ENCODE measurements at regions not wholly inside any gene's neighbourhood (a gene's known extent, or its start where the extent isn't known, plus 50 kb on each side); places are given as distances from the start of the nearest gene placed in this dataset.
"Not testable (repeated sequence)": the region's sequence is repeated elsewhere in the genome, so short reads cannot be mapped to it uniquely, and the experiment has no call there.

GRCh38 chr11:71745656-71746055 is 87.3 kb upstream of the DEFB108B start:
- H3K36me3 ChIP-seq (ENCODE audit: low read depth); H3K4me3 ChIP-seq; intact Hi-C loops (cut with DNase I, micrococcal nuclease); H3K9me3 ChIP-seq; H3K4me1 ChIP-seq (ENCODE audit: low read depth); ATAC-seq: not testable (repeated sequence)
- peak; percentile 67 to 69 (median 67) for DNase-seq

DNA sequence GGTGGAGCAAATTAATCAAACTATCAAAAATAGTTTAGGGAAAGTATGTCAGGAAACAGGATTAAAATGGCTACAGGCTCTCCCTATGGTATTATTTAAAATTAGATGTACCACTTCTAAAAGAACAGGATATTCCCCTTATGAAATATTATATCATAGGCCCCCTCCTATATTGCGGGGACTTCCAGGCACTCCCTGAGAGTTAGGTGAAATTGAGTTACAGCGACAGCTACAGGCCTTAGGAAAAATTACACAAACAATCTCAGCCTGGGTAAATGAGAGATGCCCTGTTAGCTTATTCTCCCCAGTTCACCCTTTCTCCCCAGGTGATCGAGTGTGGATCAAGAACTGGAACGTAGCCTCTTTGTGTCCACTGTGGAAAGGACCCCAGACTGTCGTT is 86.7 kb upstream of the DEFB108B start:
- DNase-seq; ATAC-seq; H3K4me1 ChIP-seq (ENCODE audit: low read depth); H3K36me3 ChIP-seq (ENCODE audit: low read depth); H3K4me3 ChIP-seq; H3K9me3 ChIP-seq; intact Hi-C loops (cut with DNase I, micrococcal nuclease): not testable (repeated sequence)

- ATAC-seq; H3K4me1 ChIP-seq (ENCODE audit: low read depth); H3K4me3 ChIP-seq; H3K36me3 ChIP-seq (ENCODE audit: low read depth); H3K9me3 ChIP-seq; intact Hi-C loops (cut with DNase I, micrococcal nuclease): not testable (repeated sequence)
- peak in 1 of 3 donors; percentile 21 for DNase-seq
Measured at GRCh38 chr11:71748965-71749620, 83.9 kb upstream of the DEFB108B start.

- H3K36me3 ChIP-seq (ENCODE audit: low read depth); H3K4me3 ChIP-seq; DNase-seq; H3K9me3 ChIP-seq; ATAC-seq; intact Hi-C loops (cut with DNase I, micrococcal nuclease); H3K4me1 ChIP-seq (ENCODE audit: low read depth): not testable (repeated sequence)
Measured at GRCh38 chr11:71750908-71751307, 82.1 kb upstream of the DEFB108B start.

DNA sequence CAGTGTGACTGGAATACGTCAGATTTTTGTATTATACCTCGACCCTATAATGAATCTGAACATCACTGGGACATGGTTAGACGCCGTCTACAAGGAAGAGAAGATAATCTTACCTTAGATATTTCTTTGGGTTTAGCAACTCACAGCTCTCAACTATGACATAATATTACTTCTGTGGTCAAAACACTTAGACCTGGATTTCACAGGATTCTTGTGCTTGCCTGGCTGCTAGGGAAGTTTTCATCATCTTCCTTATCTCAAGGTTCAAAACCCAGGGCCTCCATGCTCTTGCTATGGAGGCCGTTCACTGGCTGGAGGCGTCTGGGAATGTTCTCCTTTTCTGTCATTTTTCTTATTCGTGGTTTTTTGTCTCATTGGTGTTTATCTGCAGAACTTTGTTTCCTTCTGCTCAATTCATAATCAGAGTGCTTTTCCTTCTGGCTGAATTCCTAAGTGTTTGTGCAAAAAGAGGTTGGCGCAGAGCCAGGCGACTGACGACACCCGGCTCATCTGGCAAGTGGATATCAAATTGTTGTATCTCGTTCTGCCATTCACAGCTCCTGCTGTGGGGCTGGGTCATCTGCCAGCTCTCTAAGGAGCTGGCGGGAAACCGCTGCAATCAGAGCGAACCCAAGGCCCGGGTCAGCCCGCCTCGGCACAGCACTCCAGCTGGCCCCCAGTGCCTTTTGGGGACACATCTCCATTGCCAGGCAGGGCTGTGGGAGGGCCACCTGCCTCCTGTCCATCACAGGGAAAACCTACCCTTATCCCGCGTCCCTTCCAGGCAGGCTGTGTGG is 68.1 kb upstream of the DEFB108B start:
- H3K36me3 ChIP-seq (ENCODE audit: low read depth); H3K4me3 ChIP-seq; DNase-seq; ATAC-seq; intact Hi-C loops (cut with DNase I, micrococcal nuclease); H3K4me1 ChIP-seq (ENCODE audit: low read depth); H3K9me3 ChIP-seq: not testable (repeated sequence)

GRCh38 chr11:71767016-71767415 is 66.0 kb upstream of the DEFB108B start:
- H3K4me1 ChIP-seq (ENCODE audit: low read depth); H3K36me3 ChIP-seq (ENCODE audit: low read depth); H3K4me3 ChIP-seq; DNase-seq; H3K9me3 ChIP-seq; ATAC-seq; intact Hi-C loops (cut with DNase I, micrococcal nuclease): not testable (repeated sequence)

DNA sequence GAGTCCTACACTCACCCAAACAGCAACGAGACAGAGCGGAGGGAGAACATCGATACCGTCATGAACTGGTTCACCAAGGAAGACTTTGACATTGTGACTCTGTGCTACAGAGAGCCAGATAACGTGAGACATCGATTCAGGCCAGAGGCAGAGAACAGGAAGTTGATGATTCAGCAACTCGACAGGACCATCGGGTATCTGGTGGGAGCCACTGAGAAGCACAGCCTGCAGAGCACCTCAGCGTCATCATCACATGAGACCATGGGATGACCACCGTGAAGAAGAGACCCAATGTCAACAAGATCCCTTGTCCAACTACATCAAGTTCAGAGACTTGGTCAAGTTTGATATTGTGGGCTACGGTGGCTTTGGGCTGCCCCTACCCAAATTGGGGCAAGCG is 60.8 kb upstream of the DEFB108B start:
- H3K4me3 ChIP-seq; intact Hi-C loops (cut with DNase I, micrococcal nuclease); ATAC-seq; H3K9me3 ChIP-seq; H3K4me1 ChIP-seq (ENCODE audit: low read depth); DNase-seq; H3K36me3 ChIP-seq (ENCODE audit: low read depth): not testable (repeated sequence)

GRCh38 chr11:71774603-71775222 is 58.3 kb upstream of the DEFB108B start:
- no peak overlapping the region for H3K4me3 ChIP-seq
- intact Hi-C loops (cut with DNase I, micrococcal nuclease): no loop called here
- no peaks in the 10 kb centered on the region for H3K36me3 ChIP-seq (ENCODE audit: low read depth)
- TF ChIP-seq CTCF (IDR thresholded peaks at IDR 0.05): no peak
- no peaks in the 10 kb centered on the region for H3K9me3 ChIP-seq
- no peak for DNase-seq
- ATAC-seq: no peak
- no peaks in the 10 kb centered on the region for H3K4me1 ChIP-seq (ENCODE audit: low read depth)

DNA sequence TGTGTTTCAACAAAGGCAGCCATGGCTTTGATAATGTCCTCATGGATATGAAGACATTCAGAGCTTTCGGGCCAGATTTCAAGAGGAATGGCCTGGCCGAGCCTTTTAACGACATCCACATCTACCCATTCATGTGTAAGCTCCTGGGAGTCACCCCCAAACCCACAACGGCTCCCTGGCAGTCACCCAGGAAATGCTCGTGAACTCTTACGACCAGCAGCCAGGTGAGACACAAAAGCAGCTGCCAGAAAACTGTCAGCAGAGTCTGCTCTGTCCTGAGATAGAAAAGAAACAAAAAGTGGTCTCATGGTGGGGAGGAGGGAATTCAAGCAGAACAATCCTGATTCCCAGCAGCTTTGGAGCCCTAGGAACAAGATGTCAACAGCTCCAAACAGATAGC is 52.9 kb upstream of the DEFB108B start:
- H3K4me3 ChIP-seq; H3K9me3 ChIP-seq; ATAC-seq; H3K4me1 ChIP-seq (ENCODE audit: low read depth); H3K36me3 ChIP-seq (ENCODE audit: low read depth); intact Hi-C loops (cut with DNase I, micrococcal nuclease): not testable (repeated sequence)
- DNase-seq: peak in 1 of 3 donors; percentile 54

DNA sequence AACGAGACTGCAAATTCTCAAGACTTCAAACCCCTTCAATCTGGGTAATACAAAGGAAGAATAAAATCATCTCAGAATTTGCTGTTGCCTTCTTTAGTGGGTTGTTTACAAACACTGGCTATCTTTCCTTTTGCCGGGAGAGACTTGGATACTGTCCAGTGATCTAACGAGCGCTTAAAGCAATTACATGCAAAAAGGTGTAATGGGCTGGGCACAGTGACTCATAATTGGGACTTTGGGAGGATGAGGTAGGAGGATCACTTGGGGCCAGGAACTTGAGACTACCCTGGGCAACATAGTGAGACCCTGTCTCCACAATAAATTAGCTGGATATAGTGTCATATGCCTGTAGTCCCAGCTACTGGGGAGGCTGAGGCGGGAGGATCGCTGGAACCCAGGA is 52.2 kb upstream of the DEFB108B start:
- DNase-seq (peak in 1 of 3 donors; percentile 40), ATAC-seq (peak; percentile 89)
- H3K4me3 ChIP-seq; intact Hi-C loops (cut with DNase I, micrococcal nuclease); H3K36me3 ChIP-seq (ENCODE audit: low read depth); H3K9me3 ChIP-seq: not testable (repeated sequence)
- peaks cover 12% of the 10 kb centered on the region for H3K4me1 ChIP-seq (ENCODE audit: low read depth)

DNA sequence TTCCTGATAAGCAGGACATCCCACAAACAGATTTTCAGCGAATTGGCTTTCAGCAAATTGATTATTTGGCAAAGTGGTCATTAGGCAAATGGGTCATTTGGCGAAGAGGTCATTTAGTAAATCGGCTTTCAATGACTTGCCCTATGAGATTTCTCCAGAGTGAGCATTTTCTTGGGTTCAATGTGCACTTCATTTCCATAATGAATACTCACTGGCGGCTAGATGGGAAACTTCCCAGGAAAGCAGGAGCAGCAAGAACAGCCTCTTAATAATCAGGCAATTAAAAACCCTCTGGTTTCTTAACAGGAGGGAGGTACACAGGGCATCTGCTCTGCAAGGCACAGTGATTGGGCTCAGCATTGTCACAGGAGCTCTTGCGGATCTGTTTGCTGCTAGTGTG is 51.5 kb upstream of the DEFB108B start:
- intact Hi-C loops (cut with DNase I, micrococcal nuclease); H3K4me3 ChIP-seq; DNase-seq; ATAC-seq; H3K9me3 ChIP-seq; H3K36me3 ChIP-seq (ENCODE audit: low read depth): not testable (repeated sequence)
- H3K4me1 ChIP-seq (ENCODE audit: low read depth): peaks cover 12% of the 10 kb centered on the region

DNA sequence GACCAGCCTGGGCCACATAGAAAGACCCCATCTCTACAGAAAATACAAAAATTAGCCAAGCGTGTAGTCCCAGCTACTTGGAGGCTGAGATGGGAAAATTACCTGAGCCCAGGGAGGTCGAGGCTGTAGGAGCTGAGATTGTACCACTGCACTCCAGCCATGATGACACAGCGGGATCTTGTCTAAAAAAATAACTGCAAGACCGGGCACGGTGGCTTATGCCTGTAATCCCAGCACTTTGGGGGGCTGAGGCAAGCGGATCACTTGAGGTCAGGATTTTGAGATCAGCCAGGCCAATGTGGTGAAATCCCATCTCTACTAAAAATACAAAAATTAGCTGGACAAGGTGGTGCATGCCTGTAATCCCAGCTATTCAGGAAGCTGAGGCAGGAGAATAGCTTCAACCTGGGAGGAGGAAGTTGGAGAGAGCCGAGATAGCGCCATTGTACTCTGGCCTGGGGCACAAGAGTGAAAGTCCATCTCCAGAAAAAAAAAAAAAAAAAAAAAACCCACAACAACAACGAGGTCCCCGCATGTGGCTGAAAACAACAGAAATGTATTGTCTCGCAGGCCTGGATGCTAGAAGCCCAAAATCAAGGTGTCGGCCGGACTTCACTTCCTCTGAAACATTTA is 50.7 kb upstream of the DEFB108B start:
- H3K4me3 ChIP-seq; intact Hi-C loops (cut with DNase I, micrococcal nuclease); ATAC-seq; H3K9me3 ChIP-seq; H3K36me3 ChIP-seq (ENCODE audit: low read depth): not testable (repeated sequence)
- H3K4me1 ChIP-seq (ENCODE audit: low read depth): peaks cover 12% of the 10 kb centered on the region
- peak in 1 of 3 donors; percentile 35 for DNase-seq

DNA sequence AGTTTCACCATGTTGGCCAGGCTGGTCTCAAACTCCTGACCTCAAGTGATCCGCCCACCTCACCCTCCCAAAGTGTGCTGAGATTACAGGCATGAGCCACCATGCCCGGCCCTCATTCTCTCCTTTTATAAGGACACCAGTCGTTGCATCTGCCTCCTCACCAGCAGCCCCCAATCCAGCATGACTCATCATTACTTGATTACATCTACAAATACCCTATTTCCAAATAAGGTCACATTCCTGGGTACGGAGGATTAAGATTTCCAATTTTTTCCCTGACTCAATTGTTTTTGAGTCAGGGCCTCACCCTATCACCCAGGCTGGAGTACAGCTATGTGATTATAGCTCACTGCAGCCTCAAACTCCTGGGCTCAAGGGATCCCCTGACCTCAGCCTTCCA is 49.8 kb upstream of the DEFB108B start:
- ATAC-seq; intact Hi-C loops (cut with DNase I, micrococcal nuclease); DNase-seq: not testable (repeated sequence)

More for the DNA sequence above, 49.8 kb upstream of the DEFB108B start:
- H3K9me3 ChIP-seq; H3K36me3 ChIP-seq (ENCODE audit: low read depth); H3K4me3 ChIP-seq: not testable (repeated sequence)
- H3K4me1 ChIP-seq (ENCODE audit: low read depth): peaks cover 12% of the 10 kb centered on the region
